HCT116 (cell line): ENCODE measurements at regions not wholly inside any gene's neighbourhood (a gene's known extent, or its start where the extent isn't known, plus 50 kb on each side); places are given as distances from the start of the nearest gene placed in this dataset.
A peak's percentile ranks its signal among the peaks of the same experiment; 100 is the strongest.

Source experiments
- ATAC-seq: fragments of 200-7000 bp; cut with Tn5 transposase; 2 replicates; pipeline ENCODE4 v1.9.1; 2020; ENCODE audit warnings: mild to moderate bottlenecking, moderate library complexity
- BruUV-seq: library from RNA; stranded (reverse); fragments of 400-500 nt; replicated peaks from 2 replicates; lab custom pipeline; 2021; lab: Mats Ljungman, UMichigan
- CTCF ChIA-PET: fragments of 300-600 bp; sonication (Branson Sonifier 250); formaldehyde crosslinking; loops from one replicate; lab custom pipeline; 2021; ENCODE audit warnings: antibody characterized with exemption; lab: Charles Lee
- POLR2A ChIA-PET: fragments of 300-600, 350-600 bp; sonication (Branson Sonifier 250); formaldehyde crosslinking; loops from one replicate; lab custom pipeline; 2021; ENCODE audit warnings: antibody characterized with exemption; lab: Charles Lee
- RAD21 ChIA-PET, 2 experiments: fragments of 300-600 bp; sonication (Branson Sonifier 250); formaldehyde crosslinking; loops; one replicate each; lab custom pipeline; 2023; ENCODE audit warnings: low total read pairs in 2 of 2; ENCODE audit not compliant: uncharacterized antibody in 2 of 2, unreplicated experiment in 2 of 2, low non-redundant PET in 1 of 2; lab: Charles Lee
- DNase-seq: peaks from one replicate; pipeline ENCODE4 v3.0.0-alpha.2; 2010; ENCODE audit warnings: low read depth, low spot score
- H2AFZ ChIP-seq: fragments of 200-600 bp; shearing (Covaris generic), sonication (generic); 2 replicates; pipeline ENCODE4 v1.6.1; 2017; ENCODE audit warnings: low read depth, mixed run types, mixed read lengths, antibody characterized with exemption, low read length; ENCODE audit not compliant: poor library complexity, severe bottlenecking
- H3K27ac ChIP-seq: 2 replicates; pipeline ENCODE4 v1.5.1; 2012; ENCODE audit warnings: low read depth, low read length
- H3K27me3 ChIP-seq: fragments of 200-600 bp; sonication (generic); 2 replicates; pipeline ENCODE4 v1.6.1; 2016; ENCODE audit warnings: mixed run types, low read length, mixed read lengths; ENCODE audit not compliant: insufficient read depth
- H3K36me3 ChIP-seq, 2 experiments: fragments of 200-500 bp in 1 of 2; fragments of 200-600 bp in 1 of 2; sonication (Bioruptor generic) in 1 of 2; sonication (generic) in 1 of 2; 2 replicates each; pipeline versions ENCODE4 v1.5.1 to v1.6.1; 2014 to 2016; ENCODE audit warnings: low read length in 2 of 2, inconsistent platforms in 1 of 2, mixed read lengths in 1 of 2, mixed run types in 1 of 2; ENCODE audit not compliant: insufficient read depth in 2 of 2, control insufficient read depth in 1 of 2
- H3K4me1 ChIP-seq, 2 experiments: fragments of 200-600 bp in 1 of 2; sonication (generic) in 1 of 2; 2 replicates each; pipeline versions ENCODE4 v1.5.1 to v1.6.1; 2012 to 2017; ENCODE audit warnings: low read length in 2 of 2, inconsistent platforms in 1 of 2, mild to moderate bottlenecking in 1 of 2, mixed read lengths in 1 of 2, mixed run types in 1 of 2, moderate library complexity in 1 of 2; ENCODE audit not compliant: insufficient read depth in 2 of 2, control insufficient read depth in 1 of 2
- H3K4me2 ChIP-seq: fragments of 200-600 bp; sonication (generic); 2 replicates; pipeline ENCODE4 v1.6.1; 2017; ENCODE audit warnings: mixed run types, low read length, mixed read lengths
- H3K4me3 ChIP-seq, 2 experiments: fragments of 200-600 bp in 1 of 2; sonication (generic) in 1 of 2; replicated peaks in 1 of 2; 2 replicates each; pipeline ENCODE4 v1.5.1; 2011 to 2016; ENCODE audit warnings: low read length in 2 of 2, control low read depth in 1 of 2, low read depth in 1 of 2, mild to moderate bottlenecking in 1 of 2, mixed read lengths in 1 of 2, mixed run types in 1 of 2
- H3K79me2 ChIP-seq: fragments of 200-600 bp; sonication (generic); 2 replicates; pipeline ENCODE4 v1.6.1; 2017; ENCODE audit warnings: mild to moderate bottlenecking, mixed run types, low read length, moderate library complexity, mixed read lengths; ENCODE audit not compliant: insufficient read depth
- H3K9ac ChIP-seq: fragments of 200-600 bp; sonication (generic); 2 replicates; pipeline ENCODE4 v1.6.1; 2016; ENCODE audit warnings: low read length, mixed read lengths
- H3K9me2 ChIP-seq: fragments of 200-600 bp; sonication (generic), shearing (Covaris generic); 2 replicates; pipeline ENCODE4 v1.6.1; 2017; ENCODE audit warnings: mixed run types, mild to moderate bottlenecking, moderate library complexity; ENCODE audit not compliant: insufficient read depth
- H3K9me3 ChIP-seq, 2 experiments: fragments of 200-500 bp in 1 of 2; fragments of 200-600 bp in 1 of 2; sonication (Bioruptor generic) in 1 of 2; sonication (generic) in 1 of 2; 2 replicates each; pipeline ENCODE4 v1.6.1; 2014 to 2017; ENCODE audit warnings: low read length in 2 of 2, mixed read lengths in 2 of 2, inconsistent platforms in 1 of 2, low read depth in 1 of 2, mild to moderate bottlenecking in 1 of 2, mixed run types in 1 of 2, moderate library complexity in 1 of 2; ENCODE audit not compliant: control insufficient read depth in 1 of 2, insufficient read depth in 1 of 2
- H4K20me1 ChIP-seq: fragments of 200-600 bp; sonication (generic), shearing (Covaris generic); 2 replicates; pipeline ENCODE4 v1.6.1; 2017; ENCODE audit warnings: mixed run types, mild to moderate bottlenecking, moderate library complexity; ENCODE audit not compliant: insufficient read depth
- CTCF ChIP-seq, 3 experiments: fragments of 200-600 bp in 1 of 3; sonication (generic) in 1 of 3; IDR thresholded peaks in 2 of 3; conservative IDR thresholded peaks in 1 of 3; 2 replicates each; pipeline ENCODE4 v1.5.1; 2012 to 2017; ENCODE audit warnings: low read depth in 2 of 3, low read length in 2 of 3, antibody characterized with exemption in 1 of 3, borderline replicate concordance in 1 of 3, control low read depth in 1 of 3, mild to moderate bottlenecking in 1 of 3, mixed read lengths in 1 of 3, mixed run types in 1 of 3, moderate library complexity in 1 of 3; ENCODE audit not compliant: insufficient read depth in 1 of 3
- EZH2 ChIP-seq: fragments of 200-600 bp; sonication (generic); IDR thresholded peaks from 2 replicates; pipeline ENCODE4 v1.6.1; 2017; ENCODE audit warnings: antibody characterized with exemption, mixed run types
- FOSL1 ChIP-seq: IDR thresholded peaks from 2 replicates; pipeline ENCODE4 v1.6.1; 2012; ENCODE audit warnings: low read depth
- REST ChIP-seq: IDR thresholded peaks from 2 replicates; pipeline ENCODE4 v1.6.1; 2012; ENCODE audit warnings: low read depth
- SIN3A ChIP-seq: IDR thresholded peaks from 2 replicates; pipeline ENCODE4 v1.6.1; 2012; ENCODE audit warnings: low read depth
- SP1 ChIP-seq: IDR thresholded peaks from 2 replicates; pipeline ENCODE4 v1.6.1; 2012; ENCODE audit warnings: low read depth
- SRF ChIP-seq: IDR thresholded peaks from 2 replicates; pipeline ENCODE4 v1.6.1; 2012; ENCODE audit warnings: low read depth
- YY1 ChIP-seq: IDR thresholded peaks from 2 replicates; pipeline ENCODE4 v1.6.1; 2011; ENCODE audit warnings: low read length, low read depth, moderate library complexity, mild to moderate bottlenecking; ENCODE audit not compliant: insufficient replicate concordance; ENCODE audit errors: extremely low read depth
- ZNF274 ChIP-seq: fragments of 200-500 bp; sonication (Bioruptor generic); IDR thresholded peaks from 2 replicates; pipeline ENCODE4 v1.6.1; 2014; ENCODE audit warnings: mild to moderate bottlenecking, low read depth, low read length, inconsistent platforms
- intact Hi-C: fragments of 100-400 bp; cut with micrococcal nuclease; formaldehyde crosslinking; loops from 2 replicates; pipeline ENCODE4 v1.10.0; 2022

GRCh38 chr9:24832307-24832706, 286.6 kb upstream of the IZUMO3 start:
- no peaks in the 10 kb centered on the region for H4K20me1 ChIP-seq
- intact Hi-C loops: no loop called here
- no peaks in the 10 kb centered on the region for H3K27me3 ChIP-seq
- BruUV-seq: no TSS peak
- no peaks in the 10 kb centered on the region for H3K9me2 ChIP-seq
- no peak for ATAC-seq
- no peak overlapping the region for H2AFZ ChIP-seq
- DNase-seq: no peak
- no peak overlapping the region for H3K27ac ChIP-seq
- CTCF ChIA-PET: no interaction called here
- H3K9ac ChIP-seq: no peak overlapping the region
- no peak overlapping the region for H3K4me2 ChIP-seq
- peaks cover 0 to 3% of the 10 kb centered on the region in 2 experiments; a peak in 1 of 4 replicates for H3K9me3 ChIP-seq
- no peaks in the 10 kb centered on the region for H3K79me2 ChIP-seq
- POLR2A ChIA-PET: no interaction called here
- H3K36me3 ChIP-seq: no peaks in the 10 kb centered on the region
- no peaks in the 10 kb centered on the region for H3K4me1 ChIP-seq
- TF ChIP-seq ZNF274 (no peak), CTCF (IDR thresholded peaks at IDR 0.05 in 2 of 3, conservative IDR thresholded peaks at IDR 0.05 in 1 of 3; ENCODE audit: borderline replicate concordance in 1 of 3, insufficient read depth in 1 of 3, low read depth in 2 of 3, low read length in 2 of 3) (peak in 2 of 3 experiments; percentile 18 to 20; a peak in 1 of 6 replicates), SIN3A (no peak)
- RAD21 ChIA-PET: no interaction called here
- no peak overlapping the region for H3K4me3 ChIP-seq

- Histone ChIP-seq H3K27me3 (no peaks in the 10 kb centered on the region), H3K27ac (no peak overlapping the region), H3K9me3 (peaks cover 7 to 15% of the 10 kb centered on the region in 2 experiments; a peak in 2 of 4 replicates), H3K4me1 (no peaks in the 10 kb centered on the region), H3K4me2 (no peak overlapping the region), H3K9me2 (no peaks in the 10 kb centered on the region), H3K9ac (no peak overlapping the region), H3K4me3 (no peak overlapping the region), H3K36me3 (no peaks in the 10 kb centered on the region), H3K79me2 (no peaks in the 10 kb centered on the region), H2AFZ (no peak overlapping the region), H4K20me1 (no peaks in the 10 kb centered on the region)
- no peak for DNase-seq
- BruUV-seq: no TSS peak
- CTCF ChIA-PET: no interaction called here
- intact Hi-C loops: no loop called here
- ATAC-seq: no peak
- POLR2A ChIA-PET: no interaction called here
- RAD21 ChIA-PET: no interaction called here
- TF ChIP-seq SP1 (no peak), CTCF (IDR thresholded peaks at IDR 0.05 in 2 of 3, conservative IDR thresholded peaks at IDR 0.05 in 1 of 3; ENCODE audit: borderline replicate concordance in 1 of 3, insufficient read depth in 1 of 3, low read depth in 2 of 3, low read length in 2 of 3) (no peak), YY1 (no peak), FOSL1 (no peak), REST (no peak), EZH2 (no peak), SRF (no peak), SIN3A (no peak)
Observed at GRCh38 chr9:24828687-24829086, 283.0 kb upstream of the IZUMO3 start.
